Endothelial cell of umbilical vein (primary cell): ENCODE measurements at regions not wholly inside any gene's neighbourhood (a gene's known extent, or its start where the extent isn't known, plus 50 kb on each side); places are given as distances from the start of the nearest gene placed in this dataset.

ENCODE experiments used
- BruUV-seq: library from RNA; stranded (reverse); fragments of 400-500 nt; replicated peaks from 2 replicates; lab custom pipeline; 2021; lab: Mats Ljungman, UMichigan
- CTCF ChIA-PET: fragments of 300-600, 350-600 bp; sonication (Branson Sonifier 250); formaldehyde crosslinking; loops from one replicate; lab custom pipeline; 2021; ENCODE audit warnings: antibody characterized with exemption, inconsistent platforms; lab: Charles Lee
- POLR2A ChIA-PET: fragments of 300-600, 350-600 bp; sonication (Branson Sonifier 250); formaldehyde crosslinking; loops from one replicate; lab custom pipeline; 2021; ENCODE audit warnings: antibody characterized with exemption, inconsistent platforms; lab: Charles Lee
- DNase-seq: peaks from one replicate; pipeline ENCODE4 v3.0.0-alpha.2; 2011; ENCODE audit warnings: low read depth, low spot score
- FAIRE-seq: peaks from 2 replicates; lab custom pipeline; 2011; peaks lifted over from hg19 to GRCh38; lab: Jason Lieb, UNC
- H2AFZ ChIP-seq: 2 replicates; pipeline ENCODE4 v1.6.0; 2012; ENCODE audit warnings: low read depth, low read length, control low read depth, inconsistent platforms
- H3K27ac ChIP-seq: 2 replicates; pipeline ENCODE4 v1.5.1; 2011; ENCODE audit warnings: low read depth, mild to moderate bottlenecking, control low read depth, low read length, moderate library complexity; ENCODE audit not compliant: insufficient read depth
- H3K27me3 ChIP-seq, 2 experiments: 2 replicates each; pipeline versions ENCODE4 v1.6.0 to v1.6.1; 2011; ENCODE audit warnings: low read length in 2 of 2, mixed read lengths in 1 of 2; ENCODE audit not compliant: control insufficient read depth in 2 of 2, insufficient read depth in 2 of 2
- H3K36me3 ChIP-seq, 2 experiments: 2 replicates in 1 of 2; 3 replicates in 1 of 2; pipeline ENCODE4 v1.5.1; 2011; ENCODE audit warnings: low read length in 2 of 2, mild to moderate bottlenecking in 1 of 2, moderate library complexity in 1 of 2; ENCODE audit not compliant: control insufficient read depth in 2 of 2, insufficient read depth in 2 of 2; ENCODE audit errors: extremely low read depth in 1 of 2
- H3K4me1 ChIP-seq: 3 replicates; pipeline ENCODE4 v1.5.1; 2011; ENCODE audit warnings: mild to moderate bottlenecking, low read length; ENCODE audit not compliant: control insufficient read depth, insufficient read depth; ENCODE audit errors: extremely low read depth
- H3K4me2 ChIP-seq: 2 replicates; pipeline ENCODE4 v1.6.1; 2011; ENCODE audit warnings: low read length, control low read depth, mixed read lengths; ENCODE audit not compliant: insufficient read depth
- H3K4me3 ChIP-seq, 3 experiments: fragments of 200-600 bp in 1 of 3; sonication (generic), shearing (Covaris generic) in 1 of 3; replicated peaks in 1 of 3; 2 replicates each; pipeline ENCODE4 v1.5.1; 2011 to 2016; ENCODE audit warnings: control low read depth in 3 of 3, low read length in 3 of 3, mild to moderate bottlenecking in 2 of 3, inconsistent platforms in 1 of 3, low read depth in 1 of 3, moderate library complexity in 1 of 3; ENCODE audit not compliant: insufficient read depth in 1 of 3
- H3K79me2 ChIP-seq: 2 replicates; pipeline ENCODE4 v1.6.0; 2012; ENCODE audit warnings: low read length, inconsistent platforms; ENCODE audit not compliant: control insufficient read depth, insufficient read depth
- H3K9ac ChIP-seq: replicated peaks from 2 replicates; pipeline ENCODE3; 2011; ENCODE audit warnings: low read length, control low read depth; ENCODE audit not compliant: insufficient read depth; ENCODE audit errors: extremely low read depth
- H3K9me1 ChIP-seq: replicated peaks from 3 replicates; pipeline ENCODE4 v1.6.0; 2011; ENCODE audit warnings: mild to moderate bottlenecking, low read length; ENCODE audit not compliant: control insufficient read depth, insufficient read depth; ENCODE audit errors: extremely low read depth
- H3K9me3 ChIP-seq: replicated peaks from 2 replicates; pipeline ENCODE4 v1.5.1; 2012; ENCODE audit warnings: low read length, inconsistent platforms; ENCODE audit not compliant: control insufficient read depth, insufficient read depth
- H4K20me1 ChIP-seq: replicated peaks from 2 replicates; pipeline ENCODE3; 2011; ENCODE audit warnings: mild to moderate bottlenecking, low read length; ENCODE audit not compliant: control insufficient read depth, insufficient read depth; ENCODE audit errors: extremely low read depth
- EZH2 ChIP-seq: IDR thresholded peaks from 2 replicates; pipeline ENCODE4 v1.6.1; 2012; ENCODE audit warnings: borderline replicate concordance, low read depth, mild to moderate bottlenecking, moderate library complexity, low read length, inconsistent platforms; ENCODE audit not compliant: severe bottlenecking
- FOS ChIP-seq: IDR thresholded peaks from 2 replicates; pipeline ENCODE4 v1.6.1; 2011; ENCODE audit warnings: mild to moderate bottlenecking, low read length, moderate library complexity, borderline replicate concordance; ENCODE audit not compliant: insufficient read depth
- GATA2 ChIP-seq: IDR thresholded peaks from 2 replicates; pipeline ENCODE4 v1.7.0; 2011; ENCODE audit warnings: low read depth, mild to moderate bottlenecking, moderate library complexity, mixed read lengths, low read length; ENCODE audit not compliant: insufficient read length, insufficient read depth
- JUN ChIP-seq: IDR thresholded peaks from 2 replicates; pipeline ENCODE4 v1.6.1; 2011; ENCODE audit warnings: borderline replicate concordance, low read depth; ENCODE audit not compliant: insufficient read length, insufficient read depth
- MYC ChIP-seq: IDR thresholded peaks from one replicate; pipeline ENCODE4 v1.6.1; 2011; ENCODE audit warnings: mild to moderate bottlenecking, low read depth, low read length
- POLR2A ChIP-seq: IDR thresholded peaks from 2 replicates; pipeline ENCODE4 v1.6.1; 2012; ENCODE audit warnings: low read depth, mild to moderate bottlenecking, control low read depth, low read length
- POLR2AphosphoS5 ChIP-seq: IDR thresholded peaks from 2 replicates; pipeline ENCODE4 v1.6.1; 2012; ENCODE audit warnings: low read depth, mild to moderate bottlenecking, control low read depth, low read length, moderate library complexity; ENCODE audit not compliant: insufficient read depth
- dilution Hi-C: fragments of 300-500 bp; cut with MboI; formaldehyde crosslinking; loops from one replicate; pipeline ENCODE4 v1.15.0; 2019; ENCODE audit warnings: low sequenced_read_pairs; ENCODE audit not compliant: extremely low pct_ligation_motif_present
- intact Hi-C: fragments of 100-400 bp; cut with micrococcal nuclease; formaldehyde crosslinking; loops from one replicate; pipeline ENCODE4 v1.10.0; 2022
- TF ChIP-seq, protein P1 (sequence below): IDR thresholded peaks from 2 replicates; pipeline ENCODE4 v1.6.1; 2011; ENCODE audit not compliant: insufficient read depth, insufficient read length
- TF ChIP-seq, protein P2 (sequence below), 2 donors: IDR thresholded peaks; 1 replicate in 1 of 2; 2 replicates in 1 of 2; pipeline ENCODE4 v1.5.1; 2011; ENCODE audit warnings: low read length in 2 of 2, mild to moderate bottlenecking in 2 of 2, moderate library complexity in 2 of 2, control low read depth in 1 of 2, inconsistent platforms in 1 of 2, low read depth in 1 of 2; ENCODE audit not compliant: insufficient read depth in 1 of 2; ENCODE audit errors: extremely low read depth in 1 of 2

DNA sequence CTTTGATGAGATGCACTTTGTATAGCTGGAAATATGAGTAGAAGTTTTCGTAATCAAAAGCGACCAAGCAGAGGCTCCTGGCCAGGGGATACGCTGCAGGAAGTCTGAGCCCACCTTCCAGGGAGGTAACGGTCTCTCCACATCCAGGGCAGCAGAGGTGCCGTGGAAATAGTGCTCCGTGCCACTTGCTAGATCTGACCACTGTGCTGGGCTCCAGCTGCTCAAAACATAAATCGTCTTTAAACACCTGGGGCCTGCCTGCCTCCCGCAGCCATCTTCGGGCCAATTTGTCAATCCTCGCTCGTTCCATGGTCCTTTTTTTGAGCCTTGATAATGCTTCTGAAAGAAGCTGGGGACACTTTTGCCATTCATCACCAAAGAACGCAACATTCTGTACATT is 445.0 kb downstream of the ZNF536 start:
- intact Hi-C loops (no loop called here), dilution Hi-C loops (no loop called here)
- H3K9ac ChIP-seq: no peak overlapping the region
- no peaks in the 10 kb centered on the region for H3K27me3 ChIP-seq
- H2AFZ ChIP-seq: no peak overlapping the region
- ChIA-PET POLR2A (no interaction called here), CTCF (no interaction called here)
- H3K36me3 ChIP-seq: no peaks in the 10 kb centered on the region
- no peak overlapping the region for H3K4me2 ChIP-seq
- H3K79me2 ChIP-seq: no peaks in the 10 kb centered on the region
- no peak overlapping the region for H3K27ac ChIP-seq
- no peak for FAIRE-seq
- H3K9me1 ChIP-seq: no peaks in the 10 kb centered on the region
- H3K4me3 ChIP-seq: no peak overlapping the region
- H3K9me3 ChIP-seq: no peaks in the 10 kb centered on the region
- H4K20me1 ChIP-seq: no peaks in the 10 kb centered on the region
- no peak for DNase-seq
- TF ChIP-seq POLR2A (no peak), FOS (no peak), EZH2 (no peak), MYC (no peak), POLR2AphosphoS5 (no peak), JUN (no peak), GATA2 (no peak)
- TF ChIP-seq, protein P1, sequence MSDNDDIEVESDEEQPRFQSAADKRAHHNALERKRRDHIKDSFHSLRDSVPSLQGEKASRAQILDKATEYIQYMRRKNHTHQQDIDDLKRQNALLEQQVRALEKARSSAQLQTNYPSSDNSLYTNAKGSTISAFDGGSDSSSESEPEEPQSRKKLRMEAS: no peak
- TF ChIP-seq, protein P2, sequence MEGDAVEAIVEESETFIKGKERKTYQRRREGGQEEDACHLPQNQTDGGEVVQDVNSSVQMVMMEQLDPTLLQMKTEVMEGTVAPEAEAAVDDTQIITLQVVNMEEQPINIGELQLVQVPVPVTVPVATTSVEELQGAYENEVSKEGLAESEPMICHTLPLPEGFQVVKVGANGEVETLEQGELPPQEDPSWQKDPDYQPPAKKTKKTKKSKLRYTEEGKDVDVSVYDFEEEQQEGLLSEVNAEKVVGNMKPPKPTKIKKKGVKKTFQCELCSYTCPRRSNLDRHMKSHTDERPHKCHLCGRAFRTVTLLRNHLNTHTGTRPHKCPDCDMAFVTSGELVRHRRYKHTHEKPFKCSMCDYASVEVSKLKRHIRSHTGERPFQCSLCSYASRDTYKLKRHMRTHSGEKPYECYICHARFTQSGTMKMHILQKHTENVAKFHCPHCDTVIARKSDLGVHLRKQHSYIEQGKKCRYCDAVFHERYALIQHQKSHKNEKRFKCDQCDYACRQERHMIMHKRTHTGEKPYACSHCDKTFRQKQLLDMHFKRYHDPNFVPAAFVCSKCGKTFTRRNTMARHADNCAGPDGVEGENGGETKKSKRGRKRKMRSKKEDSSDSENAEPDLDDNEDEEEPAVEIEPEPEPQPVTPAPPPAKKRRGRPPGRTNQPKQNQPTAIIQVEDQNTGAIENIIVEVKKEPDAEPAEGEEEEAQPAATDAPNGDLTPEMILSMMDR (IDR thresholded peaks at IDR 0.05; ENCODE audit: extremely low read depth in 1 of 2, insufficient read depth in 1 of 2, low read depth in 1 of 2, low read length in 2 of 2): no peak
- H3K4me1 ChIP-seq: no peaks in the 10 kb centered on the region
- BruUV-seq: no TSS peak
